ENCODE measurements at regions not wholly inside any gene's neighbourhood (a gene's known extent, or its start where the extent isn't known, plus 50 kb on each side); places are given as distances from the start of the nearest gene placed in this dataset.

- no peak for TF ChIP-seq CTCF (IDR thresholded peaks at IDR 0.05)
- TF ChIP-seq POLR2A (IDR thresholded peaks at IDR 0.05; ENCODE audit: low read length) = no peak
- TF ChIP-seq TFCP2L1 (CRISPR knock-in tag; IDR thresholded peaks at IDR 0.05) = no peak
- no peak for TF ChIP-seq EP300 (IDR thresholded peaks at IDR 0.05)
- TF ChIP-seq MAZ (IDR thresholded peaks at IDR 0.05; ENCODE audit: borderline replicate concordance, low read depth, low read length) = no peak
- TF ChIP-seq CHD2 (IDR thresholded peaks at IDR 0.05; ENCODE audit: low read length, partially characterized antibody) = no peak
- TF ChIP-seq USF2 (IDR thresholded peaks at IDR 0.05) = no peak
- TF ChIP-seq CEBPB (IDR thresholded peaks at IDR 0.05) = no peak
- TF ChIP-seq BCL3 (IDR thresholded peaks at IDR 0.05) = no peak
- no peak for TF ChIP-seq REST (IDR thresholded peaks at IDR 0.05)
- TF ChIP-seq MAX (IDR thresholded peaks at IDR 0.05) = no peak
- TF ChIP-seq RAD21 (conservative IDR thresholded peaks at IDR 0.05 in 1 of 2, IDR thresholded peaks at IDR 0.05 in 1 of 2) = no peak
- no peak for TF ChIP-seq ZNF302 (CRISPR knock-in tag; IDR thresholded peaks at IDR 0.05)
Measured at GRCh38 chr18:30639361-30639760, 403.2 kb downstream of the DSC3 start.
